ENCODE measurements at regions not wholly inside any gene's neighbourhood (a gene's known extent, or its start where the extent isn't known, plus 50 kb on each side); places are given as distances from the start of the nearest gene placed in this dataset.

DNA sequence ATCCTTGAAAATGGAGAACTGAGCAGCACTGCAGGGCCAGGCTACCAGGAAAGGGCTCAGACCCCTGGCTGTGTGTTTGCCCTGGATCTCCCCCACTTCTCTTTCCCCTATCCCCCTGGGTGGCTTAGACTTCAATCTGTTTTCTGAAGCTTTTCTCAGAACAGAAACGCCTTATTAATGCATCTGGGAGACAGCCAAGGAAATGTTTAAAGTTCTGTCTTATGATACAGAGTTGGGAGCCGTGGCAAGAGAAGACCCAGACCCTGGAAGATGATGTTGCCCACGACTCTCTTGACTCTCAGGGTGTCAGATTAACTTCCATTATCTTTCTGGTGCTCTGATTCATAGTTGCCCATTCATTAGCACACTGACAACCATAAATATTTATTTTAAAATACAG is 107.1 kb downstream of the EBLN1 start:
- TF ChIP-seq POLR2A (IDR thresholded peaks at IDR 0.05) = no peak
- TF ChIP-seq CTCF (IDR thresholded peaks at IDR 0.05) = no peak
- TF ChIP-seq POLR2AphosphoS5 (IDR thresholded peaks at IDR 0.05) = no peak
